ENCODE measurements at regions not wholly inside any gene's neighbourhood (a gene's known extent, or its start where the extent isn't known, plus 50 kb on each side); places are given as distances from the start of the nearest gene placed in this dataset.

DNA sequence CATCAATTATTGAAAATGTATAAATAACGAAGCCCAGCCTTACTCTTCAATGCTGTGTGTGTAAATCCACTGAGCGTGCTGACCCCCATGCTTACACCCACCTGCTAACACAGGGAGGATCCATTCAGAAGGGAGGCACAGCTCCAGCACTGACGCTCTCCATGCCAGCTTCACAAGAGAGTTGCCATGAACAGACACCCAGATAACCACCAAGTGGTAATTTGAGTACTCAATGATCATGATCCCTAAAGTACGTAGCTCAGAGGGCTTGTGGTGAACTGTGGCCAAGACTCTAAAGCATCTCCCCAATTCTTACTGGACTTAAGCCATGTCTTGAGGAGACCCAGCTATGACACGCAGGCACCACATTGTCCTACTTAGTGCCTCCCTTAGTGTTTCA is 98.7 kb downstream of the IGLL1 start:
- H3K79me2 ChIP-seq (ENCODE audit: control insufficient read depth, insufficient read depth, low read length) = no peaks in the 10 kb centered on the region
- DNase-seq (ENCODE audit: extremely low read depth in 1 of 4, low spot score in 3 of 4) (no peak), FAIRE-seq (no peak), ATAC-seq (no peak)
- ChIA-PET CTCF (ENCODE audit: low intra/inter-chr PET ratio) (no interaction called here), POLR2A (no interaction called here)
- no peaks in the 10 kb centered on the region; the same call in 1 of the 2 replicates for H4K20me1 ChIP-seq (replicated peaks; ENCODE audit: control insufficient read depth, insufficient read depth, low read length)
- no peaks in the 10 kb centered on the region for H3K36me3 ChIP-seq (ENCODE audit: control insufficient read depth, insufficient read depth, low read length)
- TF ChIP-seq ZZZ3 (IDR thresholded peaks at IDR 0.05) = no peak
- no peaks in the 10 kb centered on the region for H3K9me1 ChIP-seq (ENCODE audit: control insufficient read depth, insufficient read depth, low read length)
- H3K4me1 ChIP-seq (replicated peaks in 1 of 2; ENCODE audit: control insufficient read depth in 2 of 2, insufficient read depth in 2 of 2, low read length in 2 of 2) = no peaks in the 10 kb centered on the region; a peak in 1 of 5 replicates
- H2AFZ ChIP-seq (ENCODE audit: low read depth, low read length) = no peak overlapping the region
- H3K9me3 ChIP-seq (replicated peaks; ENCODE audit: control insufficient read depth, insufficient read depth, low read depth, low read length) = no peaks in the 10 kb centered on the region
- intact Hi-C loops (cut with micrococcal nuclease) (no loop called here), in situ Hi-C loops (cut with MboI) (no loop called here)
- H3K27ac ChIP-seq (ENCODE audit: extremely low read depth, low read depth, low read length) = no peak overlapping the region
- peaks cover 0 to 2% of the 10 kb centered on the region in 2 experiments; a peak in 1 of 5 replicates for H3K27me3 ChIP-seq (ENCODE audit: control insufficient read depth in 2 of 2, insufficient read depth in 2 of 2, low read length in 2 of 2)
- BruUV-seq (replicated peaks) = no TSS peak
- 12% methylated on average over 5 of the region's 5 CpGs for WGBS (ENCODE audit: insufficient coverage, low coverage, missing lambda C conversion rate)
- no peak overlapping the region for H3K4me2 ChIP-seq (ENCODE audit: insufficient read depth, low read length)
- no peak overlapping the region for H3K4me3 ChIP-seq
- H3K9ac ChIP-seq (ENCODE audit: insufficient read depth in 1 of 2, low read depth in 2 of 2, low read length in 2 of 2) = no peak overlapping the region

- CTCF ChIA-PET (ENCODE audit: low intra/inter-chr PET ratio) = no interaction called here
- H3K79me2 ChIP-seq (ENCODE audit: control insufficient read depth, insufficient read depth, low read length) = no peaks in the 10 kb centered on the region
- H3K9me1 ChIP-seq (ENCODE audit: control insufficient read depth, insufficient read depth, low read length) = no peaks in the 10 kb centered on the region
- no peak overlapping the region for H3K4me2 ChIP-seq (ENCODE audit: insufficient read depth, low read length)
- H3K4me1 ChIP-seq (replicated peaks in 1 of 2; ENCODE audit: control insufficient read depth in 2 of 2, insufficient read depth in 2 of 2, low read length in 2 of 2) = no peaks in the 10 kb centered on the region; a peak in 1 of 5 replicates
- no peak overlapping the region for H3K4me3 ChIP-seq
- POLR2A ChIA-PET = no interaction called here
- no peak for ATAC-seq
- no TSS peak for BruUV-seq (replicated peaks)
- no peaks in the 10 kb centered on the region; a peak in 1 of 5 replicates for H3K27me3 ChIP-seq (ENCODE audit: control insufficient read depth in 2 of 2, insufficient read depth in 2 of 2, low read length in 2 of 2)
- FAIRE-seq = peak; percentile 66
- DNase-seq (ENCODE audit: extremely low read depth in 1 of 4, low spot score in 3 of 4) = peak in 3 of 4 experiments; percentile 10 to 49 (median 11)
- no peak overlapping the region for H2AFZ ChIP-seq (ENCODE audit: low read depth, low read length)
- no peaks in the 10 kb centered on the region for H4K20me1 ChIP-seq (replicated peaks; ENCODE audit: control insufficient read depth, insufficient read depth, low read length)
- H3K36me3 ChIP-seq (ENCODE audit: control insufficient read depth, insufficient read depth, low read length) = no peaks in the 10 kb centered on the region
- in situ Hi-C loops (cut with MboI) (no loop called here), intact Hi-C loops (cut with micrococcal nuclease) (no loop called here)
- 0% methylated on average over 3 of the region's 4 CpGs for WGBS (ENCODE audit: insufficient coverage, low coverage, missing lambda C conversion rate)
- no peak overlapping the region for H3K27ac ChIP-seq (ENCODE audit: extremely low read depth, low read depth, low read length)
- no peak overlapping the region for H3K9ac ChIP-seq (ENCODE audit: insufficient read depth in 1 of 2, low read depth in 2 of 2, low read length in 2 of 2)
- H3K9me3 ChIP-seq (replicated peaks; ENCODE audit: control insufficient read depth, insufficient read depth, low read depth, low read length) = no peaks in the 10 kb centered on the region
- TF ChIP-seq BDP1 (IDR thresholded peaks at IDR 0.05; ENCODE audit: insufficient read depth, insufficient read length) = no peak
- TF ChIP-seq RCOR1 (IDR thresholded peaks at IDR 0.05; ENCODE audit: borderline replicate concordance in 1 of 2, low read depth in 2 of 2, low read length in 2 of 2) = 0 out of 4 replicates have a peak, but pooled peaks of 1 of the 2 experiments have one; percentile 18
- TF ChIP-seq PCBP1 (IDR thresholded peaks at IDR 0.05; ENCODE audit: low read depth, low read length, poor library complexity, severe bottlenecking) = no peak
- TF ChIP-seq, protein P1, sequence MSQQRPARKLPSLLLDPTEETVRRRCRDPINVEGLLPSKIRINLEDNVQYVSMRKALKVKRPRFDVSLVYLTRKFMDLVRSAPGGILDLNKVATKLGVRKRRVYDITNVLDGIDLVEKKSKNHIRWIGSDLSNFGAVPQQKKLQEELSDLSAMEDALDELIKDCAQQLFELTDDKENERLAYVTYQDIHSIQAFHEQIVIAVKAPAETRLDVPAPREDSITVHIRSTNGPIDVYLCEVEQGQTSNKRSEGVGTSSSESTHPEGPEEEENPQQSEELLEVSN (IDR thresholded peaks at IDR 0.05; ENCODE audit: borderline replicate concordance in 1 of 2, extremely low read depth in 1 of 2, insufficient read depth in 1 of 2, insufficient read length in 1 of 2, low read depth in 1 of 2, low read length in 1 of 2, poor library complexity in 1 of 2, severe bottlenecking in 1 of 2) = no peak
- TF ChIP-seq PRDM10 (IDR thresholded peaks at IDR 0.05; ENCODE audit: partially characterized antibody) = peak; percentile 14
- TF ChIP-seq ESRRA (IDR thresholded peaks at IDR 0.05; ENCODE audit: borderline replicate concordance, low read depth) = peak; percentile 47; the same call in 1 of the 2 replicates
- TF ChIP-seq NFIC (IDR thresholded peaks at IDR 0.05) = peak; percentile 91
- TF ChIP-seq CEBPB (tag; IDR thresholded peaks at IDR 0.05) = peak; percentile 37; the same call in 1 of the 2 replicates
These were observed 101.9 kb downstream of the IGLL1 start for GRCh38 chr22:23478175-23478574.

Measured in K562 (cell line).